ENCODE measurements at regions not wholly inside any gene's neighbourhood (a gene's known extent, or its start where the extent isn't known, plus 50 kb on each side); places are given as distances from the start of the nearest gene placed in this dataset.

- TF ChIP-seq TEAD4 (IDR thresholded peaks at IDR 0.05) = no peak
- no peak for TF ChIP-seq YY1 (IDR thresholded peaks at IDR 0.05; ENCODE audit: low read depth)
- TF ChIP-seq EGR1 (IDR thresholded peaks at IDR 0.05) = no peak
- TF ChIP-seq EP300 (IDR thresholded peaks at IDR 0.05; ENCODE audit: borderline replicate concordance) = no peak
- TF ChIP-seq RAD21 (IDR thresholded peaks at IDR 0.05; ENCODE audit: low read depth) = no peak
- TF ChIP-seq TAF1 (IDR thresholded peaks at IDR 0.05; ENCODE audit: low read depth) = no peak
- TF ChIP-seq CEBPB (IDR thresholded peaks at IDR 0.05) = no peak
- TF ChIP-seq TCF12 (IDR thresholded peaks at IDR 0.05; ENCODE audit: low read depth) = no peak
- TF ChIP-seq REST (IDR thresholded peaks at IDR 0.05; ENCODE audit: low read depth) = no peak
- TF ChIP-seq CREB1 (IDR thresholded peaks at IDR 0.05; ENCODE audit: low read depth) = no peak
Observed at GRCh38 chr2:241929551-241930490, 60.3 kb downstream of the RTP5 start.

Measured in Ishikawa (cell line).